ENCODE measurements at regions not wholly inside any gene's neighbourhood (a gene's known extent, or its start where the extent isn't known, plus 50 kb on each side); places are given as distances from the start of the nearest gene placed in this dataset.

- TF ChIP-seq, protein P1, sequence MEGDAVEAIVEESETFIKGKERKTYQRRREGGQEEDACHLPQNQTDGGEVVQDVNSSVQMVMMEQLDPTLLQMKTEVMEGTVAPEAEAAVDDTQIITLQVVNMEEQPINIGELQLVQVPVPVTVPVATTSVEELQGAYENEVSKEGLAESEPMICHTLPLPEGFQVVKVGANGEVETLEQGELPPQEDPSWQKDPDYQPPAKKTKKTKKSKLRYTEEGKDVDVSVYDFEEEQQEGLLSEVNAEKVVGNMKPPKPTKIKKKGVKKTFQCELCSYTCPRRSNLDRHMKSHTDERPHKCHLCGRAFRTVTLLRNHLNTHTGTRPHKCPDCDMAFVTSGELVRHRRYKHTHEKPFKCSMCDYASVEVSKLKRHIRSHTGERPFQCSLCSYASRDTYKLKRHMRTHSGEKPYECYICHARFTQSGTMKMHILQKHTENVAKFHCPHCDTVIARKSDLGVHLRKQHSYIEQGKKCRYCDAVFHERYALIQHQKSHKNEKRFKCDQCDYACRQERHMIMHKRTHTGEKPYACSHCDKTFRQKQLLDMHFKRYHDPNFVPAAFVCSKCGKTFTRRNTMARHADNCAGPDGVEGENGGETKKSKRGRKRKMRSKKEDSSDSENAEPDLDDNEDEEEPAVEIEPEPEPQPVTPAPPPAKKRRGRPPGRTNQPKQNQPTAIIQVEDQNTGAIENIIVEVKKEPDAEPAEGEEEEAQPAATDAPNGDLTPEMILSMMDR (IDR thresholded peaks at IDR 0.05; ENCODE audit: low read depth, low read length, missing input control), result no peak
- TF ChIP-seq RAD21 (IDR thresholded peaks at IDR 0.05), result no peak
- TF ChIP-seq HNF4A (conservative IDR thresholded peaks at IDR 0.05), result no peak
Observed at GRCh38 chr15:46865155-46865554, 852.1 kb upstream of the SEMA6D start (continued).

- no peaks in the 10 kb centered on the region for H3K9me3 ChIP-seq (ENCODE audit: control insufficient read depth in 4 of 4, low read length in 3 of 4)
- WGBS, result 71% methylated on average over 5 of the region's 5 CpGs
- no peak overlapping the region for H3K4me3 ChIP-seq (ENCODE audit: low read depth in 1 of 3, low read length in 3 of 3)
- peaks cover 0 to 4% (median 0%) of the 10 kb centered on the region in 4 donors for H3K27me3 ChIP-seq (ENCODE audit: control insufficient read depth in 4 of 4, insufficient read depth in 4 of 4, low read length in 3 of 4)
- H3K27ac ChIP-seq (ENCODE audit: low read depth in 1 of 2, low read length in 2 of 2), result no peak overlapping the region
- no peak overlapping the region for H3K9ac ChIP-seq (ENCODE audit: low read depth in 1 of 2, low read length in 2 of 2)
- DNase-seq (ENCODE audit: low spot score), result no peak
- H3K36me3 ChIP-seq (ENCODE audit: control insufficient read depth in 4 of 4, insufficient read depth in 3 of 4, low read depth in 1 of 4, low read length in 3 of 4), result no peaks in the 10 kb centered on the region
- H3K4me1 ChIP-seq (ENCODE audit: control insufficient read depth in 4 of 4, insufficient read depth in 4 of 4, low read length in 3 of 4), result no peaks in the 10 kb centered on the region
- TF ChIP-seq FOXA2 (IDR thresholded peaks at IDR 0.05) (no peak), FOXA1 (IDR thresholded peaks at IDR 0.05) (no peak), RXRA (IDR thresholded peaks at IDR 0.05) (no peak), SP1 (IDR thresholded peaks at IDR 0.05) (no peak), YY1 (IDR thresholded peaks at IDR 0.05) (no peak), JUND (IDR thresholded peaks at IDR 0.05) (no peak), MAX (IDR thresholded peaks at IDR 0.05) (no peak), HNF4G (IDR thresholded peaks at IDR 0.05) (no peak), ATF3 (IDR thresholded peaks at IDR 0.05) (no peak), GABPA (IDR thresholded peaks at IDR 0.05 in 1 of 2, conservative IDR thresholded peaks at IDR 0.05 in 1 of 2) (no peak), TAF1 (conservative IDR thresholded peaks at IDR 0.05) (no peak), RAD21 (IDR thresholded peaks at IDR 0.05) (no peak)
- TF ChIP-seq, protein P2, sequence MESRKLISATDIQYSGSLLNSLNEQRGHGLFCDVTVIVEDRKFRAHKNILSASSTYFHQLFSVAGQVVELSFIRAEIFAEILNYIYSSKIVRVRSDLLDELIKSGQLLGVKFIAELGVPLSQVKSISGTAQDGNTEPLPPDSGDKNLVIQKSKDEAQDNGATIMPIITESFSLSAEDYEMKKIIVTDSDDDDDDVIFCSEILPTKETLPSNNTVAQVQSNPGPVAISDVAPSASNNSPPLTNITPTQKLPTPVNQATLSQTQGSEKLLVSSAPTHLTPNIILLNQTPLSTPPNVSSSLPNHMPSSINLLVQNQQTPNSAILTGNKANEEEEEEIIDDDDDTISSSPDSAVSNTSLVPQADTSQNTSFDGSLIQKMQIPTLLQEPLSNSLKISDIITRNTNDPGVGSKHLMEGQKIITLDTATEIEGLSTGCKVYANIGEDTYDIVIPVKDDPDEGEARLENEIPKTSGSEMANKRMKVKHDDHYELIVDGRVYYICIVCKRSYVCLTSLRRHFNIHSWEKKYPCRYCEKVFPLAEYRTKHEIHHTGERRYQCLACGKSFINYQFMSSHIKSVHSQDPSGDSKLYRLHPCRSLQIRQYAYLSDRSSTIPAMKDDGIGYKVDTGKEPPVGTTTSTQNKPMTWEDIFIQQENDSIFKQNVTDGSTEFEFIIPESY (IDR thresholded peaks at IDR 0.05), result no peak
- TF ChIP-seq, protein P1 (IDR thresholded peaks at IDR 0.05; ENCODE audit: low read depth, low read length, missing input control), result no peak
- TF ChIP-seq, protein P3, sequence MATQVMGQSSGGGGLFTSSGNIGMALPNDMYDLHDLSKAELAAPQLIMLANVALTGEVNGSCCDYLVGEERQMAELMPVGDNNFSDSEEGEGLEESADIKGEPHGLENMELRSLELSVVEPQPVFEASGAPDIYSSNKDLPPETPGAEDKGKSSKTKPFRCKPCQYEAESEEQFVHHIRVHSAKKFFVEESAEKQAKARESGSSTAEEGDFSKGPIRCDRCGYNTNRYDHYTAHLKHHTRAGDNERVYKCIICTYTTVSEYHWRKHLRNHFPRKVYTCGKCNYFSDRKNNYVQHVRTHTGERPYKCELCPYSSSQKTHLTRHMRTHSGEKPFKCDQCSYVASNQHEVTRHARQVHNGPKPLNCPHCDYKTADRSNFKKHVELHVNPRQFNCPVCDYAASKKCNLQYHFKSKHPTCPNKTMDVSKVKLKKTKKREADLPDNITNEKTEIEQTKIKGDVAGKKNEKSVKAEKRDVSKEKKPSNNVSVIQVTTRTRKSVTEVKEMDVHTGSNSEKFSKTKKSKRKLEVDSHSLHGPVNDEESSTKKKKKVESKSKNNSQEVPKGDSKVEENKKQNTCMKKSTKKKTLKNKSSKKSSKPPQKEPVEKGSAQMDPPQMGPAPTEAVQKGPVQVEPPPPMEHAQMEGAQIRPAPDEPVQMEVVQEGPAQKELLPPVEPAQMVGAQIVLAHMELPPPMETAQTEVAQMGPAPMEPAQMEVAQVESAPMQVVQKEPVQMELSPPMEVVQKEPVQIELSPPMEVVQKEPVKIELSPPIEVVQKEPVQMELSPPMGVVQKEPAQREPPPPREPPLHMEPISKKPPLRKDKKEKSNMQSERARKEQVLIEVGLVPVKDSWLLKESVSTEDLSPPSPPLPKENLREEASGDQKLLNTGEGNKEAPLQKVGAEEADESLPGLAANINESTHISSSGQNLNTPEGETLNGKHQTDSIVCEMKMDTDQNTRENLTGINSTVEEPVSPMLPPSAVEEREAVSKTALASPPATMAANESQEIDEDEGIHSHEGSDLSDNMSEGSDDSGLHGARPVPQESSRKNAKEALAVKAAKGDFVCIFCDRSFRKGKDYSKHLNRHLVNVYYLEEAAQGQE (IDR thresholded peaks at IDR 0.05), result no peak
Observed at GRCh38 chr15:46872286-46872980, 844.9 kb upstream of the SEMA6D start.
